Heart right ventricle (tissue), 16 donors: ENCODE measurements at regions not wholly inside any gene's neighbourhood (a gene's known extent, or its start where the extent isn't known, plus 50 kb on each side); places are given as distances from the start of the nearest gene placed in this dataset.

Experiments
- ATAC-seq, 8 donors: fragments of 200-7000 bp; cut with Tn5 transposase; one replicate each; pipeline ENCODE4 v1.9.1; 2020; ENCODE audit warnings: mild to moderate bottlenecking in 8 of 8, moderate library complexity in 8 of 8, moderate number of reproducible peaks in 1 of 8
- DNase-seq, 2 donors: peaks; one replicate each; pipeline ENCODE4 v3.0.0-alpha.2; 2020
- H3K27ac ChIP-seq, 10 donors: fragments of 200-600 bp; sonication (generic) in 2 of 10; one replicate each; pipeline versions ENCODE4 v1.5.0 to v1.8.0; 2020 to 2022; ENCODE audit warnings: mild to moderate bottlenecking in 3 of 10
- H3K27me3 ChIP-seq, 7 donors: fragments of 200-600 bp; one replicate each; pipeline ENCODE4 v1.8.0; 2021 to 2022; ENCODE audit warnings: mild to moderate bottlenecking in 2 of 7
- H3K36me3 ChIP-seq, 9 donors: fragments of 200-600 bp; sonication (generic) in 1 of 9; one replicate each; pipeline versions ENCODE4 v1.5.0 to v1.8.0; 2020 to 2022; ENCODE audit warnings: mild to moderate bottlenecking in 2 of 9
- H3K4me1 ChIP-seq, 9 donors: fragments of 200-600 bp; sonication (generic) in 1 of 9; one replicate each; pipeline versions ENCODE4 v1.5.0 to v1.8.0; 2020 to 2022; ENCODE audit warnings: mild to moderate bottlenecking in 4 of 9
- H3K4me3 ChIP-seq, 10 donors: fragments of 200-600 bp; sonication (generic) in 2 of 10; one replicate each; pipeline versions ENCODE4 v1.5.0 to v1.8.0; 2020 to 2022; ENCODE audit warnings: mild to moderate bottlenecking in 7 of 10, moderate library complexity in 2 of 10
- H3K9me3 ChIP-seq, 11 donors: fragments of 200-600 bp in 10 of 11; sonication (generic) in 2 of 11; one replicate each; pipeline versions ENCODE4 v1.5.0 to v1.8.0; 2013 to 2022; ENCODE audit warnings: mild to moderate bottlenecking in 2 of 11, control low read depth in 1 of 11, moderate library complexity in 1 of 11
- WGBS, 2 donors: extraction: QIAGEN DNeasy Blood & Tissue Kit; methylation state at CpG; one replicate each; pipeline ENCODE4 v1.1.7; 2013; ENCODE audit warnings: inconsistent platforms in 1 of 2; 5-methylcytosine and 5-hydroxymethylcytosine counted together
- intact Hi-C, 10 donors: fragments of 100-400 bp; cut with DNase I; formaldehyde crosslinking; loops; one replicate each; pipeline versions ENCODE4 v1.11.1 to v1.14.2; 2022
- TF ChIP-seq, protein P1 (sequence below), 9 donors: fragments of 200-600 bp; sonication (generic) in 2 of 9; IDR thresholded peaks; one replicate each; pipeline versions ENCODE4 v1.5.0 to v1.8.0; 2021 to 2022; ENCODE audit warnings: antibody characterized with exemption in 9 of 9, mild to moderate bottlenecking in 5 of 9, moderate library complexity in 1 of 9
- donor health status: Arrhythmogenic right ventricular cardiomyopathy.
- donor health status: ischemic (EF 13 %, LVEDD 7.1; RV severe dilation, severe dysfunction).
- donor health status: healthy with polysubstance abuse.
- donor health status: DM: no; HTN: yes; CAD: no.
- donor health status: DM: no; HTN: no; CAD: no.
- donor health status: ischemic (EF 25% LVEDD 6.9; RV normal size, moderate dysfunction).
- donor health status: ischemic (EF 25% LVEDD 5.7; RV mildly dilated, moderate dysfunction).
- donor health status: healthy.
- donor health status: DM: yes; HTN: yes; CAD: no.
- donor health status: Ischemic cardiomyopathy.
- donor health status: ischemic (EF 35%, LVEDD 5.7; RV mildly dilated, moderate dysfunction).
- donor health status: nonischemic (EF 11% LVEDD 7.7; RV severe dilation, severe dysfunction).
- donor health status: DM: yes; HTN: yes; CAD: no.
- donor health status: PGD.
- donor health status: ischemic (EF 29% LVEDD 5.4; RV normal size, mild dysfunction).
- donor health status: nonischemic (EF 23%, LVEDD 6.1; RV moderate dilation, normal function).

DNA sequence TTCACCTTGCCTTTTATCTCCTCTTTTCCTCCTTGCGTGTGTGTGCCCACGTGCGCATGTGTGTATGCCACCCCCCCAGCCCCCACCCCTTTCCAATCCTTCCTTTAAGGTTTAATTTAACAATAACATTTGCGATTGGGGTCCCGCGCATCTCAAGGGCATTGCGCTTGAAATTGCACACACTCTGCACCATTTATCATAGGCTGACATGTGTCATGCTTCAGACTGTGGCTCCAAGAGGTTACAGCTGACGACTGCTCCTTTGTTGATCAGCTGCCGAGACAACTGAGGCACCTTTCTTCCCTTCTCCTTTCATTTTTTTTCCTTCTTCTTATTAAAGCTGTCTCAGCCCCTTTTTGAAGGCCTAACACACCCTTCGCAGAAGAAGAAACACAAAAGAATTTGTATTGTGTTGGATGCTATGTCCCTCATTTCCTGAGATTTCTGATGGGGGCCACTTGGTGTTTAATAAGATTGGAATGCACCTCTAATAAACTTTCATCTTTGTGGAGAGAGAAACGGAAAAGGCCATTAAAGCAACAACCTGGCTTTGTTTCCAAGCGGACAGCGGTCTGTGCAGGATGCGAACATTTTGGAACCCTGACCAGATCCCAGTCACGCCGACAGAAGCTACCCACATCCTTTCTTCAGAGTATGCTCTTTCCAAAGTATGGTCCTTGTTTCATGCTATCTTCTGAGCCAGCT, 470.1 kb downstream of the MCTP2 start:
- Histone ChIP-seq H3K36me3 (no peaks in the 10 kb centered on the region), H3K4me3 (no peak overlapping the region), H3K27me3 (no peaks in the 10 kb centered on the region), H3K4me1 (no peaks in the 10 kb centered on the region), H3K9me3 (peaks cover 0 to 2% (median 0%) of the 10 kb centered on the region in 11 donors), H3K27ac (no peak overlapping the region)
- ATAC-seq = no peak
- 78 to 79% methylated on average over 16 of the region's 16 CpGs for WGBS, 2 donors
- intact Hi-C loops = loop anchor here in 1 of 10 donors (5.0 kb wide), 1 partner anchor 141 kb away; no protein-coding TSS in a partner anchor
- TF ChIP-seq, protein P1, sequence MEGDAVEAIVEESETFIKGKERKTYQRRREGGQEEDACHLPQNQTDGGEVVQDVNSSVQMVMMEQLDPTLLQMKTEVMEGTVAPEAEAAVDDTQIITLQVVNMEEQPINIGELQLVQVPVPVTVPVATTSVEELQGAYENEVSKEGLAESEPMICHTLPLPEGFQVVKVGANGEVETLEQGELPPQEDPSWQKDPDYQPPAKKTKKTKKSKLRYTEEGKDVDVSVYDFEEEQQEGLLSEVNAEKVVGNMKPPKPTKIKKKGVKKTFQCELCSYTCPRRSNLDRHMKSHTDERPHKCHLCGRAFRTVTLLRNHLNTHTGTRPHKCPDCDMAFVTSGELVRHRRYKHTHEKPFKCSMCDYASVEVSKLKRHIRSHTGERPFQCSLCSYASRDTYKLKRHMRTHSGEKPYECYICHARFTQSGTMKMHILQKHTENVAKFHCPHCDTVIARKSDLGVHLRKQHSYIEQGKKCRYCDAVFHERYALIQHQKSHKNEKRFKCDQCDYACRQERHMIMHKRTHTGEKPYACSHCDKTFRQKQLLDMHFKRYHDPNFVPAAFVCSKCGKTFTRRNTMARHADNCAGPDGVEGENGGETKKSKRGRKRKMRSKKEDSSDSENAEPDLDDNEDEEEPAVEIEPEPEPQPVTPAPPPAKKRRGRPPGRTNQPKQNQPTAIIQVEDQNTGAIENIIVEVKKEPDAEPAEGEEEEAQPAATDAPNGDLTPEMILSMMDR (IDR thresholded peaks at IDR 0.05) = no peak
- no peak for DNase-seq

- no peaks in the 10 kb centered on the region for H3K4me1 ChIP-seq
- DNase-seq (no peak), ATAC-seq (no peak)
- no peak overlapping the region for H3K4me3 ChIP-seq
- H3K27ac ChIP-seq = no peak overlapping the region
- H3K27me3 ChIP-seq = no peaks in the 10 kb centered on the region
- TF ChIP-seq, protein P1 (IDR thresholded peaks at IDR 0.05) = no peak
- no peaks in the 10 kb centered on the region for H3K36me3 ChIP-seq
- 64 to 67% methylated on average over 3 of the region's 3 CpGs for WGBS, 2 donors
- H3K9me3 ChIP-seq = peaks cover 0 to 4% (median 0%) of the 10 kb centered on the region in 11 donors
- intact Hi-C loops = loop anchor here in 1 of 10 donors (5.0 kb wide), 1 partner anchor 139 kb away; no protein-coding TSS in a partner anchor
Measured at GRCh38 chr15:94703596-94703995, 472.2 kb downstream of the MCTP2 start.

GRCh38 chr15:94704421-94704820, 473.1 kb downstream of the MCTP2 start:
- no peak overlapping the region for H3K4me3 ChIP-seq
- TF ChIP-seq, protein P1 (IDR thresholded peaks at IDR 0.05) = no peak
- H3K4me1 ChIP-seq = no peaks in the 10 kb centered on the region
- no peak overlapping the region for H3K27ac ChIP-seq
- no peaks in the 10 kb centered on the region for H3K36me3 ChIP-seq
- intact Hi-C loops = loop anchor here in 1 of 10 donors (5.0 kb wide), 1 partner anchor 138 kb away; no protein-coding TSS in a partner anchor
- no peak for ATAC-seq
- peaks cover 0 to 4% (median 0%) of the 10 kb centered on the region in 11 donors for H3K9me3 ChIP-seq
- no peak for DNase-seq
- H3K27me3 ChIP-seq = no peaks in the 10 kb centered on the region

- no peak overlapping the region for H3K27ac ChIP-seq
- WGBS, 2 donors = 88 to 89% methylated on average over 2 of the region's 2 CpGs
- no peaks in the 10 kb centered on the region for H3K36me3 ChIP-seq
- intact Hi-C loops = loop anchor here in 1 of 10 donors (5.0 kb wide), 1 partner anchor 137 kb away; no protein-coding TSS in a partner anchor
- H3K4me1 ChIP-seq = no peaks in the 10 kb centered on the region
- peaks cover 0 to 4% (median 0%) of the 10 kb centered on the region in 11 donors for H3K9me3 ChIP-seq
- no peak overlapping the region for H3K4me3 ChIP-seq
- DNase-seq (no peak), ATAC-seq (no peak)
- H3K27me3 ChIP-seq = no peaks in the 10 kb centered on the region
- TF ChIP-seq, protein P1 (IDR thresholded peaks at IDR 0.05) = no peak
Measured at GRCh38 chr15:94704946-94705345, 473.6 kb downstream of the MCTP2 start.
